Hepatocyte (in vitro differentiated cells): ENCODE measurements at regions not wholly inside any gene's neighbourhood (a gene's known extent, or its start where the extent isn't known, plus 50 kb on each side); places are given as distances from the start of the nearest gene placed in this dataset.

Experiments used
- DNase-seq: peaks from one replicate; pipeline ENCODE4 v3.0.0-alpha.2; 2016; ENCODE audit warnings: low spot score
- H2AFZ ChIP-seq: fragments of 200-600 bp; sonication (generic); 2 replicates; pipeline ENCODE4 v1.6.0; 2016; ENCODE audit warnings: antibody characterized with exemption, mild to moderate bottlenecking
- H3K27ac ChIP-seq: fragments of 200-600 bp; sonication (generic); 2 replicates; pipeline ENCODE4 v1.5.1; 2016; ENCODE audit warnings: mild to moderate bottlenecking
- H3K27me3 ChIP-seq: fragments of 200-600 bp; sonication (generic); 2 replicates; pipeline ENCODE4 v1.6.1; 2016
- H3K36me3 ChIP-seq: fragments of 200-600 bp; sonication (generic); replicated peaks from 2 replicates; pipeline ENCODE4 v1.5.1; 2016; ENCODE audit warnings: low read depth; ENCODE audit not compliant: insufficient read depth
- H3K4me1 ChIP-seq: fragments of 200-600 bp; sonication (generic); 2 replicates; pipeline ENCODE4 v1.5.1; 2016; ENCODE audit warnings: mild to moderate bottlenecking, moderate library complexity; ENCODE audit not compliant: insufficient read depth
- H3K4me2 ChIP-seq: fragments of 200-600 bp; sonication (generic); 2 replicates; pipeline ENCODE4 v1.6.0; 2016
- H3K4me3 ChIP-seq: fragments of 200-600 bp; sonication (generic); 2 replicates; pipeline ENCODE4 v1.5.1; 2016; ENCODE audit warnings: mild to moderate bottlenecking
- H3K79me2 ChIP-seq: fragments of 200-600 bp; sonication (generic); 2 replicates; pipeline ENCODE4 v1.6.0; 2017; ENCODE audit warnings: mild to moderate bottlenecking
- H3K9me2 ChIP-seq: fragments of 200-600 bp; sonication (generic); replicated peaks from 2 replicates; pipeline ENCODE4 v1.6.0; 2017; ENCODE audit warnings: mild to moderate bottlenecking; ENCODE audit not compliant: insufficient read depth
- H3K9me3 ChIP-seq: fragments of 200-600 bp; sonication (generic); 2 replicates; pipeline ENCODE4 v1.5.1; 2016; ENCODE audit warnings: low read depth, mild to moderate bottlenecking
- H4K20me1 ChIP-seq: fragments of 200-600 bp; sonication (generic); 2 replicates; pipeline ENCODE4 v1.6.0; 2016; ENCODE audit warnings: mild to moderate bottlenecking; ENCODE audit not compliant: insufficient read depth, poor library complexity, severe bottlenecking
- EZH2 ChIP-seq: fragments of 200-600 bp; sonication (generic); IDR thresholded peaks from 2 replicates; pipeline ENCODE4 v1.6.1; 2016; ENCODE audit warnings: antibody characterized with exemption, mild to moderate bottlenecking, borderline replicate concordance
- EZH2phosphoT487 ChIP-seq: fragments of 200-600 bp; sonication (generic); IDR thresholded peaks from one replicate; pipeline ENCODE4 v1.6.1; 2018; ENCODE audit warnings: antibody characterized with exemption, mild to moderate bottlenecking, low read depth, moderate library complexity; ENCODE audit not compliant: unreplicated experiment, severe bottlenecking
- WGBS: methylation state at CpG from one replicate; pipeline ENCODE4 v1.1.6; 2016; ENCODE audit warnings: low lambda C conversion rate; ENCODE audit errors: missing lambda C conversion rate; 5-methylcytosine and 5-hydroxymethylcytosine counted together
- TF ChIP-seq, protein P1 (sequence below): fragments of 200-600 bp; sonication (generic); IDR thresholded peaks from 2 replicates; pipeline ENCODE4 v1.5.1; 2016; ENCODE audit warnings: antibody characterized with exemption, mild to moderate bottlenecking; ENCODE audit not compliant: poor library complexity

DNA sequence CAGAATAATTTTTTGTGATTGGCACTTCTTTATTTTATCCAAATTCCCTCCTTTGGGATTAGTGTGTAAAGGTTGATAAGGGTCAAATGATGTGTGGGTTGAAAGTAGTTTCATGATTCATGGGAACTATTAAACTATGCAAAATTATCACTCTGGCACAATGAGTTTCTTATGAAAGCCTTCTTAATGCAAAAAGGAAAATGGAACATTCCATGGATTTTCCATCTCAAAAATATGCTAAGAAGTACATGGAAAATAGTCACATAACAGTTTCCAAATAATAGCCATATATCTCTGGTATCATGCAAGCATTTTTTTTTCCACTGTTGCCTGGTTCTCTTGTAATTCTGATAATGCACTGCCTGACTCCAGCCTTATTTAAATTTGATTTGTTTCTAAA lies 639.7 kb downstream of the NR4A2 start:
- no peaks in the 10 kb centered on the region for H3K9me2 ChIP-seq
- no peaks in the 10 kb centered on the region for H3K9me3 ChIP-seq
- DNase-seq: no peak
- H3K27me3 ChIP-seq: no peaks in the 10 kb centered on the region
- H3K4me2 ChIP-seq: no peak overlapping the region
- H3K79me2 ChIP-seq: no peaks in the 10 kb centered on the region
- no peak overlapping the region for H2AFZ ChIP-seq
- H3K4me3 ChIP-seq: no peak overlapping the region
- H3K27ac ChIP-seq: no peak overlapping the region
- H3K36me3 ChIP-seq: no peaks in the 10 kb centered on the region
- no peaks in the 10 kb centered on the region for H3K4me1 ChIP-seq
- no peaks in the 10 kb centered on the region for H4K20me1 ChIP-seq
- TF ChIP-seq EZH2phosphoT487: no peak
- no peak for TF ChIP-seq EZH2
- TF ChIP-seq, protein P1, sequence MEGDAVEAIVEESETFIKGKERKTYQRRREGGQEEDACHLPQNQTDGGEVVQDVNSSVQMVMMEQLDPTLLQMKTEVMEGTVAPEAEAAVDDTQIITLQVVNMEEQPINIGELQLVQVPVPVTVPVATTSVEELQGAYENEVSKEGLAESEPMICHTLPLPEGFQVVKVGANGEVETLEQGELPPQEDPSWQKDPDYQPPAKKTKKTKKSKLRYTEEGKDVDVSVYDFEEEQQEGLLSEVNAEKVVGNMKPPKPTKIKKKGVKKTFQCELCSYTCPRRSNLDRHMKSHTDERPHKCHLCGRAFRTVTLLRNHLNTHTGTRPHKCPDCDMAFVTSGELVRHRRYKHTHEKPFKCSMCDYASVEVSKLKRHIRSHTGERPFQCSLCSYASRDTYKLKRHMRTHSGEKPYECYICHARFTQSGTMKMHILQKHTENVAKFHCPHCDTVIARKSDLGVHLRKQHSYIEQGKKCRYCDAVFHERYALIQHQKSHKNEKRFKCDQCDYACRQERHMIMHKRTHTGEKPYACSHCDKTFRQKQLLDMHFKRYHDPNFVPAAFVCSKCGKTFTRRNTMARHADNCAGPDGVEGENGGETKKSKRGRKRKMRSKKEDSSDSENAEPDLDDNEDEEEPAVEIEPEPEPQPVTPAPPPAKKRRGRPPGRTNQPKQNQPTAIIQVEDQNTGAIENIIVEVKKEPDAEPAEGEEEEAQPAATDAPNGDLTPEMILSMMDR: no peak

GRCh38 chr2:155692106-155692505 lies 640.4 kb downstream of the NR4A2 start:
- Histone ChIP-seq H2AFZ (no peak overlapping the region), H3K79me2 (no peaks in the 10 kb centered on the region), H4K20me1 (no peaks in the 10 kb centered on the region), H3K4me2 (no peak overlapping the region), H3K9me2 (no peaks in the 10 kb centered on the region), H3K27me3 (no peaks in the 10 kb centered on the region), H3K4me1 (no peaks in the 10 kb centered on the region), H3K4me3 (no peak overlapping the region), H3K27ac (no peak overlapping the region), H3K36me3 (no peaks in the 10 kb centered on the region), H3K9me3 (no peaks in the 10 kb centered on the region)
- no peak for DNase-seq
- TF ChIP-seq, protein P1: no peak
- TF ChIP-seq EZH2phosphoT487 (no peak), EZH2 (no peak)

GRCh38 chr2:155690785-155691184 lies 641.7 kb downstream of the NR4A2 start:
- no peaks in the 10 kb centered on the region for H3K4me1 ChIP-seq
- H3K9me2 ChIP-seq: no peaks in the 10 kb centered on the region
- no peaks in the 10 kb centered on the region for H4K20me1 ChIP-seq
- no peaks in the 10 kb centered on the region for H3K9me3 ChIP-seq
- no peaks in the 10 kb centered on the region for H3K27me3 ChIP-seq
- no peak overlapping the region for H3K27ac ChIP-seq
- no peaks in the 10 kb centered on the region for H3K79me2 ChIP-seq
- WGBS: 90% methylated on average over 2 of the region's 2 CpGs
- H3K4me2 ChIP-seq: no peak overlapping the region
- H3K4me3 ChIP-seq: no peak overlapping the region
- H2AFZ ChIP-seq: no peak overlapping the region
- no peaks in the 10 kb centered on the region for H3K36me3 ChIP-seq
- TF ChIP-seq, protein P1: no peak
- TF ChIP-seq EZH2: no peak
- no peak for TF ChIP-seq EZH2phosphoT487
- DNase-seq: no peak

DNA sequence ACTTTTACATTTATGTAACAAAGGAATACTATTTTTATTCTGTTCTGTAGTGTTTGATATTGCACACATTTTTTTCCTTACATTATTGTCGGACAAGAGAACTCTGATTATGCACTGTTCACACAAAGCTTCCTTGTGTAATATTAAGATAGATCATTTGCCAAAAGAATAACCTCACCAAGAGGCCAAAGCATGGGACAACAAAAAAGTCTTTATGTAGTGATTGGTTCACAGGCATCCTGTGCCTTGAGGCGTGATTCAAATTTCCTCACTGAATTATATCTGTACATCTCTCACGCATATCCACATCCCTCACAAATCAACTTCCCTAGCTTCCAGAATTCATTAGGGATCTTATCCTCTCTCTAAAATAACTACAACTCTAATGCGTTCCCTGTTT lies 642.7 kb downstream of the NR4A2 start:
- no peaks in the 10 kb centered on the region for H3K4me1 ChIP-seq
- no peak for DNase-seq
- H4K20me1 ChIP-seq: no peaks in the 10 kb centered on the region
- no peaks in the 10 kb centered on the region for H3K36me3 ChIP-seq
- H3K4me2 ChIP-seq: no peak overlapping the region
- no peaks in the 10 kb centered on the region for H3K27me3 ChIP-seq
- 95% methylated on average over 4 of the region's 4 CpGs for WGBS
- H2AFZ ChIP-seq: no peak overlapping the region
- TF ChIP-seq EZH2phosphoT487: no peak
- TF ChIP-seq EZH2: no peak
- TF ChIP-seq, protein P1: no peak
- H3K9me3 ChIP-seq: no peaks in the 10 kb centered on the region
- no peaks in the 10 kb centered on the region for H3K79me2 ChIP-seq
- H3K4me3 ChIP-seq: no peak overlapping the region
- no peaks in the 10 kb centered on the region for H3K9me2 ChIP-seq
- H3K27ac ChIP-seq: no peak overlapping the region
